Thymus (tissue), 11 donors: ENCODE measurements at regions not wholly inside any gene's neighbourhood (a gene's known extent, or its start where the extent isn't known, plus 50 kb on each side); places are given as distances from the start of the nearest gene placed in this dataset.
A peak's percentile ranks its signal among the peaks of the same experiment; 100 is the strongest.

ENCODE experiments used
- DNase-seq, 9 donors: peaks; one replicate each; pipeline ENCODE4 v3.0.0-alpha.2; 2013; ENCODE audit warnings: low spot score in 9 of 9, low read depth in 6 of 9, missing footprints in 1 of 9
- H3K27ac ChIP-seq, 2 donors: one replicate each; pipeline ENCODE4 v1.5.1; 2013; ENCODE audit warnings: control low read depth in 1 of 2, low read depth in 1 of 2, low read length in 1 of 2, mild to moderate bottlenecking in 1 of 2, moderate library complexity in 1 of 2
- H3K27me3 ChIP-seq, 2 donors: one replicate each; pipeline ENCODE4 v1.5.1; 2013; ENCODE audit warnings: low read length in 1 of 2; ENCODE audit not compliant: control insufficient read depth in 2 of 2, insufficient read depth in 1 of 2
- H3K36me3 ChIP-seq, 2 donors: one replicate each; pipeline ENCODE4 v1.5.1; 2013; ENCODE audit warnings: low read length in 1 of 2, mild to moderate bottlenecking in 1 of 2, moderate library complexity in 1 of 2; ENCODE audit not compliant: control insufficient read depth in 2 of 2, insufficient read depth in 2 of 2
- H3K4me1 ChIP-seq, 2 donors: one replicate each; pipeline ENCODE4 v1.5.1; 2013; ENCODE audit warnings: low read length in 2 of 2; ENCODE audit not compliant: control insufficient read depth in 2 of 2, insufficient read depth in 2 of 2
- H3K4me3 ChIP-seq, 2 donors: one replicate each; pipeline ENCODE4 v1.5.1; 2013; ENCODE audit warnings: low read length in 2 of 2, control low read depth in 1 of 2, mild to moderate bottlenecking in 1 of 2
- H3K9me3 ChIP-seq, 2 donors: one replicate each; pipeline ENCODE4 v1.5.1; 2013; ENCODE audit warnings: low read length in 1 of 2, mild to moderate bottlenecking in 1 of 2; ENCODE audit not compliant: control insufficient read depth in 2 of 2, insufficient read depth in 1 of 2
- WGBS: extraction: QIAGEN DNeasy Blood & Tissue Kit; methylation state at CpG from one replicate; pipeline ENCODE4 v1.1.7; 2013; 5-methylcytosine and 5-hydroxymethylcytosine counted together
- donor health status: healthy.

DNA sequence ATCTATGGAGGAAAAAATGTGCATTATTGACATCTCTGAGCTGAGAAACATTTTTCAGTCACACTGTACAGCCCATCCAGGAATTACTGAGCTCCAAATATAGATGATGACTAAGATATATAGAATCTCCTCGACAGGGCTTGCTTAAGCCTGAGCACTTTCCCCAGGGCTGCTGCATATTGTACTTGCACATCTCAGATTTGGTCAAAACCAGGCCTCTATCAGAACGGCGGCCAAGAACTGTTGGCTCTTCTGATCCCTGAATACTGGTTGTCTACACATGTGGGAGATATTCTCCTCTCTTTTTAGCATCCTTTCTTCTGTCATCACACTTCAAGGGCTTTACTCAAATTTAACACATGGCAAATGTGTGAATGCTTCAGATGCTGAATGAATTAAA is 201.5 kb upstream of the SLC35G4 start:
- Histone ChIP-seq H3K36me3 (no peaks in the 10 kb centered on the region), H3K27me3 (no peaks in the 10 kb centered on the region), H3K9me3 (no peaks in the 10 kb centered on the region), H3K4me3 (no peak overlapping the region), H3K4me1 (no peaks in the 10 kb centered on the region), H3K27ac (no peak overlapping the region)
- no peak for DNase-seq
- WGBS: 95% methylated on average over 3 of the region's 3 CpGs

DNA sequence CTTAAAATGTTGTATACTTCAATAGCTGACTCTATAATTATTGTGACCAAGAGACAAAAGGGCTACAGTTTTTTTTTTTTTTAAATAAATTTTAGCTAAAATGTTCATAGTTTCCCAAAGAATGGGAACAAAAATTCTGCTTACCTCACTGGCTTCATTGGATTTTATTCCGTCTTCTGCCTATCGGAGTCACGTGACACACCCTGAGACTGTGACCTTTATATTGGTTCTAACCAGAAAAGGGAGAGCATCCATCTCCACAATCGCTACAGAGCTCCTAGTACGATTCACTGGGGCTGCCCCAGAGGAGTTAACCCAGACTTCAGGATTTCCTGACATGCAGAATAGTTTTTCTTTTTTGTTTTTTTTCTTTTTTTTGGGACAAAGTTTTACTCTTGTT is 203.6 kb upstream of the SLC35G4 start:
- no peaks in the 10 kb centered on the region for H3K36me3 ChIP-seq
- H3K9me3 ChIP-seq: no peaks in the 10 kb centered on the region
- DNase-seq: no peak
- H3K27me3 ChIP-seq: no peaks in the 10 kb centered on the region
- H3K27ac ChIP-seq: no peak overlapping the region
- H3K4me3 ChIP-seq: no peak overlapping the region
- no peaks in the 10 kb centered on the region for H3K4me1 ChIP-seq
- 84% methylated on average over 5 of the region's 5 CpGs for WGBS

DNA sequence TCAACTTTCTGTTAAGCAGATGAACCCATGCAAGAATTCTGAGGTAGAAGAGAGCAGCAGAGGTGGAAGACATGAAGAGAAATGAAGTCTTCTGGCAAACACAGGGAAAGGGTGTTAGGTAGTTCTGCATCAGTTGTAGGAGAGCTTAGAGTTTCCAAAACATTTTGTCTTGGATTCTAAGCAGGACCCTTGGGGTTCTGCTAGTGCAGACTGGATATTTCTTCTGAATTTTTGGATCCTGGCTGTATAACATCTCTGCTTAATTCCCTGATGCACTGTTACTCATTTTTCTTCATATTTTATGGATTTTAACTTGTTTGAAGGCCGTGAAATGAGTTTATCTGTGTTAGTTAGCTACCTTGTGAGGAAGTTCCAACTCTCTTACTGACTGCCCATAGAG is 208.7 kb upstream of the SLC35G4 start:
- Histone ChIP-seq H3K27ac (no peak overlapping the region), H3K4me3 (no peak overlapping the region), H3K27me3 (no peaks in the 10 kb centered on the region), H3K9me3 (no peaks in the 10 kb centered on the region), H3K4me1 (no peaks in the 10 kb centered on the region), H3K36me3 (no peaks in the 10 kb centered on the region)
- 96% methylated on average over 1 of the region's 1 CpG for WGBS
- no peak for DNase-seq

DNA sequence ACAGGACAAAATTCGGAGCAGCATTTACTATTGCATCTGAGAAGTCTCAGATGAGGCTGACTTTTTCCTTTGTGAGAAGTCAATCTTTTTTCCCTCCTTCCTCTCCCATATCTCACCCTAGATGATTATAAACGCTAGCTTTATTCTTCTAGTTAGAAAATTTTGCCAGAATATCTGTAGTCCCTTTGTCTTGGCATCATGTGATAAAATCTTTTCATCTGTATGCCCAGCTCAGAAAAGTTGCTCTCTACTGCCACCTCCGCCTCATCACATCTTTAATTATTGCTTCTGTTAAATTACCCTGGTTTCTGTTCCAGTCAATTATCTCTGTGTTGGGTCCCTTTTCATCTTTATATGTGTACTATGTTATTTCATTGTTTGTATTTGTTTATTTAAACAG is 210.8 kb upstream of the SLC35G4 start:
- H3K4me1 ChIP-seq: no peaks in the 10 kb centered on the region
- H3K9me3 ChIP-seq: no peaks in the 10 kb centered on the region
- peak in 1 of 9 donors; percentile 33 for DNase-seq
- no peaks in the 10 kb centered on the region for H3K27me3 ChIP-seq
- no peak overlapping the region for H3K27ac ChIP-seq
- 93% methylated on average over 3 of the region's 3 CpGs for WGBS
- no peaks in the 10 kb centered on the region for H3K36me3 ChIP-seq
- no peak overlapping the region for H3K4me3 ChIP-seq

DNA sequence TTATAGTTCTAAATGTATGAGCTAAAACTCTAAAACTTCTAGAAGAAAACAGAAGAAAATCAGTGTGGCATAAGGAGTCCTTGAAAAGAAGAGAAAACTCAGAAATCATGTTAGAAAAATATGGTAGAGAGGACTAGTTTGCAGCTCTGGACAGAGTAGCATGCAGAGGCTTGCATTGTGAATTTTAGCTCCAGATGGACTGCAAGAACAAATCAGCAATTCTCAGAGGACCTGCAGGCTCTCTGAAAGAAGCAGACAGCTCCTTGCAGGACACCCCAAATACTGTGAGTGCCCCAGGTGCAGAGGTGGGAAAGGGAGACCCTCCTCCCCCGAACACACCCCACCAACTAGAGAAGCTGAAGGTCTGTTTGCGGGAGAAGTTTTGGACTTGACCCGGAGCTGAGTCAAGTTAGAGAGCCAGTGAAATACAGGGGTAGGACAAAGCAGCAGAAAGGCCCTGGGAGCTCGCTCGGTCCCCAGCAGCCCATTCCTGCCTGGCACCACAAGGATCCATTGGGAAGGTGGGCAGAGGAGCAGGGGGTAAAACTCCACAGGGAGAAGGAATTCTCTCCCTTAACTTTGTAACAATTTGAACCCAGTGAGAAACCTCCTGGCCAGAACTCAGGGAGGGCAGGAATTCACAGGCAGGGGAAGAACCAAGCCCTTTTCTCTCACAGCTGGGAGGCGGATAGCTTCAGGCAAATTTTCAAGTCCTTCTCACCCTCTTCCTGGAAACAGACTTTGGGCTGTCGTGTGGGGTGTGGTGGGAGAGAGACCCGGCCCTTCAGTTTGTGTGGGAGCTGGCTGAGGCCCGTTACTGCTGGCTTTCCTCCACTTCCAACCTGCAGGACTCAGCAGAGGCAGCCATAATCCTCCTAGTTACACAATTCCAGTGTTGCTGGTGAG is 216.2 kb upstream of the SLC35G4 start:
- Histone ChIP-seq H3K27ac (no peak overlapping the region), H3K27me3 (no peaks in the 10 kb centered on the region), H3K4me1 (peaks cover 0 to 8% of the 10 kb centered on the region in 2 donors), H3K36me3 (no peaks in the 10 kb centered on the region), H3K4me3 (no peak overlapping the region), H3K9me3 (no peaks in the 10 kb centered on the region)
- WGBS: 94% methylated on average over 9 of the region's 9 CpGs
- DNase-seq: no peak

DNA sequence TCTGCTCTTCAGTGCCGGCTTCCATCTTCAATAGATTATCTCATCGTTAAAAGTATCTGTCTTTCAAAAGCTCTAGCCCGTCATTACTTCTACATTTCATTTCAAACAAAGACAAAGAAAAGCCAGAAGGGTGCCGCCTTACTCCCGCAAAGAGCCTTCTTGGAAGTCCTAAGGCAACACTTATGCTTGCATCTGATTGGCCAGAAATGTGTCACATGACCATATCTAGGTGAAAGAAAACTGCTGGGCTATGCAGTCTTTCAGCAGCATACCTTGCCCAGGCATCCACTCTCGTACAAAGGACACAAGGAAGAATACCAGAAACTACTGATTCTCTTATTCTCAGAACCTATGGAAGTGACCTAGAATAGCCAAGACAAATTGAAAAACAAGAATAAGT is 217.1 kb upstream of the SLC35G4 start:
- WGBS: 98% methylated on average over 6 of the region's 6 CpGs
- no peak overlapping the region for H3K4me3 ChIP-seq
- no peaks in the 10 kb centered on the region for H3K27me3 ChIP-seq
- peaks cover 0 to 8% of the 10 kb centered on the region in 2 donors for H3K4me1 ChIP-seq
- no peaks in the 10 kb centered on the region for H3K9me3 ChIP-seq
- no peaks in the 10 kb centered on the region for H3K36me3 ChIP-seq
- H3K27ac ChIP-seq: no peak overlapping the region
- no peak for DNase-seq

GRCh38 chr18:11391661-11392060 is 217.7 kb upstream of the SLC35G4 start:
- Histone ChIP-seq H3K36me3 (no peaks in the 10 kb centered on the region), H3K4me1 (peaks cover 0 to 8% of the 10 kb centered on the region in 2 donors), H3K27me3 (no peaks in the 10 kb centered on the region), H3K27ac (no peak overlapping the region), H3K9me3 (no peaks in the 10 kb centered on the region), H3K4me3 (no peak overlapping the region)
- 94% methylated on average over 6 of the region's 6 CpGs for WGBS
- DNase-seq: no peak

- peak in 4 of 9 donors; percentile 6 to 53 (median 12) for DNase-seq
- H3K4me1 ChIP-seq: peaks cover 0 to 8% of the 10 kb centered on the region in 2 donors
- WGBS: 81% methylated on average over 10 of the region's 10 CpGs
- no peaks in the 10 kb centered on the region for H3K9me3 ChIP-seq
- H3K36me3 ChIP-seq: no peaks in the 10 kb centered on the region
- no peak overlapping the region for H3K4me3 ChIP-seq
- H3K27me3 ChIP-seq: no peaks in the 10 kb centered on the region
- H3K27ac ChIP-seq: no peak overlapping the region
These were observed 220.4 kb upstream of the SLC35G4 start for GRCh38 chr18:11388755-11389680.

DNA sequence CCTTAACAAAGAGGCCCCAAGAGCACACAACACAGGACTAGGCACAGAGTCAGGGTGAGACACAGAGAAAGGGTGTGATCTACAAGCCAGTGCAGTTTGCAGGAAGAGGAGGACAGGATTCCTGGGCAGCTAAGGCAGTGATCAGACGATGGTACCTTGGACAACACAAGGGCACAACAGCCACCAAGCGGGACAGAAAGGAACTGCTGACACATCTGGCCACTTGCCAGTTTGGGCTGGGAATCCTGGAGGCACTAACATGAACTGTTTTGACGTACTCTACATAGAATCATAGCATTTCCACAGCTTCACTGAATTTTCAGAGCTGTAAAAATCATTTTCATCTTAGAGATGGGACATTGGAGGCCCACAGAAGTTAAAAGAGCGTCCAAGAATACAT is 221.5 kb upstream of the SLC35G4 start:
- H3K9me3 ChIP-seq: no peaks in the 10 kb centered on the region
- peaks cover 0 to 4% of the 10 kb centered on the region in 2 donors for H3K4me1 ChIP-seq
- no peaks in the 10 kb centered on the region for H3K36me3 ChIP-seq
- no peak overlapping the region for H3K27ac ChIP-seq
- WGBS: 53% methylated on average over 4 of the region's 4 CpGs
- no peaks in the 10 kb centered on the region for H3K27me3 ChIP-seq
- H3K4me3 ChIP-seq: no peak overlapping the region
- no peak for DNase-seq
